ENCODE measurements at regions not wholly inside any gene's neighbourhood (a gene's known extent, or its start where the extent isn't known, plus 50 kb on each side); places are given as distances from the start of the nearest gene placed in this dataset.

GRCh38 chr13:37435881-37436280 is 162.7 kb downstream of the POSTN start (continued):
- TF ChIP-seq CTCF (IDR thresholded peaks at IDR 0.05 in 2 of 3, conservative IDR thresholded peaks at IDR 0.05 in 1 of 3; ENCODE audit: borderline replicate concordance in 1 of 3, insufficient read depth in 1 of 3, low read depth in 2 of 3, low read length in 2 of 3) (no peak), ZFX (IDR thresholded peaks at IDR 0.05) (no peak), POLR2AphosphoS5 (IDR thresholded peaks at IDR 0.05; ENCODE audit: low read depth, low read length) (no peak), EZH2phosphoT487 (IDR thresholded peaks at IDR 0.05; ENCODE audit: borderline replicate concordance) (no peak)

- BruUV-seq (replicated peaks) = no TSS peak
- TF ChIP-seq YY1 (IDR thresholded peaks at IDR 0.05; ENCODE audit: extremely low read depth, insufficient replicate concordance, low read depth, low read length) = no peak
- H3K4me3 ChIP-seq (replicated peaks in 1 of 2; ENCODE audit: low read depth in 1 of 2, low read length in 2 of 2) = no peak overlapping the region
- ChIA-PET CTCF (no interaction called here), RAD21 (ENCODE audit: low non-redundant PET in 1 of 2, low total read pairs in 2 of 2, uncharacterized antibody in 2 of 2, unreplicated experiment in 2 of 2) (no interaction called here), POLR2A (no interaction called here)
- ATAC-seq = no peak
- no peak overlapping the region for H3K9ac ChIP-seq (ENCODE audit: low read length)
- no peaks in the 10 kb centered on the region for H4K20me1 ChIP-seq (ENCODE audit: insufficient read depth)
- H3K9me3 ChIP-seq (ENCODE audit: control insufficient read depth in 1 of 2, insufficient read depth in 1 of 2, low read depth in 1 of 2, low read length in 2 of 2) = peaks cover 8 to 13% of the 10 kb centered on the region in 2 experiments; a peak in 3 of 4 replicates
- H3K27ac ChIP-seq (ENCODE audit: low read depth, low read length) = no peak overlapping the region
- no peaks in the 10 kb centered on the region for H3K27me3 ChIP-seq (ENCODE audit: insufficient read depth, low read length)
- H3K79me2 ChIP-seq (ENCODE audit: insufficient read depth, low read length) = no peaks in the 10 kb centered on the region
- intact Hi-C loops (cut with micrococcal nuclease) = no loop called here
- no peak overlapping the region for H3K4me2 ChIP-seq (ENCODE audit: low read length)
- DNase-seq (ENCODE audit: low read depth, low spot score) = no peak
- H3K9me2 ChIP-seq (ENCODE audit: insufficient read depth) = no peaks in the 10 kb centered on the region
- H2AFZ ChIP-seq (ENCODE audit: low read depth, low read length, poor library complexity, severe bottlenecking) = no peak overlapping the region
- no peaks in the 10 kb centered on the region for H3K36me3 ChIP-seq (ENCODE audit: control insufficient read depth in 1 of 2, insufficient read depth in 2 of 2, low read length in 2 of 2)
- H3K4me1 ChIP-seq (ENCODE audit: control insufficient read depth in 1 of 2, insufficient read depth in 2 of 2, low read length in 2 of 2) = no peaks in the 10 kb centered on the region
These were observed 165.5 kb downstream of the POSTN start for GRCh38 chr13:37433086-37433485.

- Histone ChIP-seq H3K9me2 (ENCODE audit: insufficient read depth) (no peaks in the 10 kb centered on the region), H4K20me1 (ENCODE audit: insufficient read depth) (no peaks in the 10 kb centered on the region), H3K4me1 (ENCODE audit: control insufficient read depth in 1 of 2, insufficient read depth in 2 of 2, low read length in 2 of 2) (no peaks in the 10 kb centered on the region), H3K27me3 (ENCODE audit: insufficient read depth, low read length) (no peaks in the 10 kb centered on the region), H3K27ac (ENCODE audit: low read depth, low read length) (no peak overlapping the region), H3K4me2 (ENCODE audit: low read length) (no peak overlapping the region), H3K9ac (ENCODE audit: low read length) (no peak overlapping the region), H3K79me2 (ENCODE audit: insufficient read depth, low read length) (no peaks in the 10 kb centered on the region), H2AFZ (ENCODE audit: low read depth, low read length, poor library complexity, severe bottlenecking) (no peak overlapping the region), H3K4me3 (replicated peaks in 1 of 2; ENCODE audit: low read depth in 1 of 2, low read length in 2 of 2) (no peak overlapping the region), H3K36me3 (ENCODE audit: control insufficient read depth in 1 of 2, insufficient read depth in 2 of 2, low read length in 2 of 2) (no peaks in the 10 kb centered on the region), H3K9me3 (ENCODE audit: control insufficient read depth in 1 of 2, insufficient read depth in 1 of 2, low read depth in 1 of 2, low read length in 2 of 2) (peaks cover 5 to 13% of the 10 kb centered on the region in 2 experiments; a peak in 3 of 4 replicates)
- RAD21 ChIA-PET (ENCODE audit: low non-redundant PET in 1 of 2, low total read pairs in 2 of 2, uncharacterized antibody in 2 of 2, unreplicated experiment in 2 of 2) = no interaction called here
- CTCF ChIA-PET = no interaction called here
- POLR2A ChIA-PET = no interaction called here
- intact Hi-C loops (cut with micrococcal nuclease) = no loop called here
- TF ChIP-seq YY1 (IDR thresholded peaks at IDR 0.05; ENCODE audit: extremely low read depth, insufficient replicate concordance, low read depth, low read length) (no peak), MAX (IDR thresholded peaks at IDR 0.05) (no peak), CEBPB (IDR thresholded peaks at IDR 0.05; ENCODE audit: low read depth) (no peak), TCF7L2 (IDR thresholded peaks at IDR 0.05; ENCODE audit: borderline replicate concordance, extremely low read depth, insufficient read depth, insufficient read length) (no peak)
- no TSS peak for BruUV-seq (replicated peaks)
- DNase-seq (ENCODE audit: low read depth, low spot score) (no peak), ATAC-seq (no peak)
These were observed 168.6 kb downstream of the POSTN start for GRCh38 chr13:37429976-37430375.

Data from HCT116 (cell line).